ENCODE measurements at regions not wholly inside any gene's neighbourhood (a gene's known extent, or its start where the extent isn't known, plus 50 kb on each side); places are given as distances from the start of the nearest gene placed in this dataset.

DNA sequence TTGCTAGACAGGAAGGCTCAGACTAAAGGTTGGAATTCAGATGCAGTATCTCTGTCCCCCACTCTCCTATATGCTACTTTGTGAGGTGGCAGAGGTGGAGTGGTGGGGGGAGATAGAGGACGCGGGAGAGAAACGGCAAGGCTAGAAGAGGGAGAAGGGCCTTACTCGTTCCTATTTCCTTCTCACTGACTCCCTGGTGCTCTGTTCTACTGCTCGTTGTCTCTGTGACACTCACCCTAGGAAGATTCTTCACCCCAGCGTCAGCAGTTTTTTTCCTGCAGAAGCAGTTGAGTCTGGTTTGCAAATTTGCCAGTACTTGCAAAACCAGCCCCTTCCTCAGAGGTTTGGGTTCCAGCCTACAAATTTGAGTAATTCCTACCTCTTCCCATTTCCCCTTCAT lies 801.1 kb upstream of the SLC35B3 start:
- Histone ChIP-seq H3K9me1 (ENCODE audit: insufficient read depth, low read length) (no peaks in the 10 kb centered on the region), H2AK9ac (replicated peaks; ENCODE audit: low read depth, low read length, poor library complexity) (no peak overlapping the region), H3K18ac (ENCODE audit: low read depth, low read length) (no peak overlapping the region), H3K4me2 (ENCODE audit: low read depth, low read length) (no peak overlapping the region), H2BK15ac (ENCODE audit: low read depth, low read length) (no peak overlapping the region), H3K4me1 (ENCODE audit: control insufficient read depth, insufficient read depth, low read length) (no peaks in the 10 kb centered on the region), H4K5ac (ENCODE audit: low read depth, low read length) (no peak overlapping the region), H3K9ac (ENCODE audit: low read depth, low read length) (no peak overlapping the region), H3K79me1 (ENCODE audit: low read depth in 1 of 2, low read length in 2 of 2) (no peaks in the 10 kb centered on the region), H3K36me3 (ENCODE audit: control insufficient read depth, insufficient read depth, low read length) (no peaks in the 10 kb centered on the region), H4K91ac (ENCODE audit: insufficient read depth, low read depth, low read length) (no peak overlapping the region), H3K23ac (ENCODE audit: low read depth, low read length) (no peak overlapping the region), H3K56ac (ENCODE audit: extremely low read depth, insufficient read depth, low read length) (no peak overlapping the region), H2BK20ac (ENCODE audit: low read depth, low read length) (no peak overlapping the region), H4K20me1 (ENCODE audit: insufficient read depth, low read length) (no peaks in the 10 kb centered on the region), H2AK5ac (ENCODE audit: low read depth, low read length) (no peak overlapping the region), H3K27ac (ENCODE audit: insufficient read depth, low read length) (no peak overlapping the region), H3K27me3 (ENCODE audit: control insufficient read depth, insufficient read depth, low read length) (no peaks in the 10 kb centered on the region), H3K9me3 (ENCODE audit: control insufficient read depth, insufficient read depth, low read length) (peaks cover under 1% of the 10 kb centered on the region; the same call in 1 of the 2 replicates), H3K14ac (replicated peaks; ENCODE audit: low read depth, low read length) (no peak overlapping the region), H4K8ac (ENCODE audit: low read depth in 2 of 2, low read length in 2 of 2) (no peak overlapping the region), H2BK5ac (ENCODE audit: low read depth, low read length, poor library complexity, severe bottlenecking) (no peak overlapping the region), H3K4ac (ENCODE audit: low read depth, low read length) (no peak overlapping the region), H2AFZ (replicated peaks; ENCODE audit: low read length, poor library complexity) (no peak overlapping the region), H2BK120ac (ENCODE audit: low read depth, low read length) (no peak overlapping the region), H3K4me3 (ENCODE audit: insufficient read depth, low read depth, low read length) (no peak overlapping the region)
- no peak for DNase-seq
- no peak for ATAC-seq (ENCODE audit: low read depth)
- BruUV-seq (replicated peaks): no TSS peak
- TF ChIP-seq NFE2L2 (IDR thresholded peaks at IDR 0.05; ENCODE audit: low read depth, low read length) (no peak), RAD21 (IDR thresholded peaks at IDR 0.05; ENCODE audit: low read length) (no peak), CEBPB (IDR thresholded peaks at IDR 0.05; ENCODE audit: low read depth, low read length) (no peak), POLR2A (IDR thresholded peaks at IDR 0.05; ENCODE audit: low read depth, low read length) (no peak), CHD1 (IDR thresholded peaks at IDR 0.05; ENCODE audit: low read depth, low read length) (no peak), USF2 (IDR thresholded peaks at IDR 0.05; ENCODE audit: low read depth, low read length) (no peak), SMC3 (IDR thresholded peaks at IDR 0.05; ENCODE audit: low read depth, low read length) (no peak), RFX5 (IDR thresholded peaks at IDR 0.05; ENCODE audit: low read depth, low read length) (no peak)
- TF ChIP-seq, protein P1, sequence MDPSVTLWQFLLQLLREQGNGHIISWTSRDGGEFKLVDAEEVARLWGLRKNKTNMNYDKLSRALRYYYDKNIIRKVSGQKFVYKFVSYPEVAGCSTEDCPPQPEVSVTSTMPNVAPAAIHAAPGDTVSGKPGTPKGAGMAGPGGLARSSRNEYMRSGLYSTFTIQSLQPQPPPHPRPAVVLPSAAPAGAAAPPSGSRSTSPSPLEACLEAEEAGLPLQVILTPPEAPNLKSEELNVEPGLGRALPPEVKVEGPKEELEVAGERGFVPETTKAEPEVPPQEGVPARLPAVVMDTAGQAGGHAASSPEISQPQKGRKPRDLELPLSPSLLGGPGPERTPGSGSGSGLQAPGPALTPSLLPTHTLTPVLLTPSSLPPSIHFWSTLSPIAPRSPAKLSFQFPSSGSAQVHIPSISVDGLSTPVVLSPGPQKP (IDR thresholded peaks at IDR 0.05; ENCODE audit: borderline replicate concordance, low read depth, low read length): no peak
- ChIA-PET POLR2A (ENCODE audit: unreplicated experiment) (no interaction called here), CTCF (no interaction called here)
- intact Hi-C loops (cut with micrococcal nuclease): no loop called here
- in situ Hi-C loops (cut with MboI; ENCODE audit: low sequenced_read_pairs): no loop called here
- dilution Hi-C loops (cut with HindIII; ENCODE audit: low sequenced_read_pairs, unreplicated experiment): no loop called here
- WGBS, 2 experiments (ENCODE audit: extremely low coverage in 2 of 2, insufficient read length in 1 of 2): no CpG with 5 or more reads among the region's 6 CpGs
